Left lung (tissue), 4 donors: ENCODE measurements at regions not wholly inside any gene's neighbourhood (a gene's known extent, or its start where the extent isn't known, plus 50 kb on each side); places are given as distances from the start of the nearest gene placed in this dataset.

Experiments used
- ATAC-seq: fragments of 200-7000 bp; cut with Tn5 transposase; one replicate; pipeline ENCODE4 v1.9.1; 2020; ENCODE audit warnings: moderate library complexity
- DNase-seq, 4 donors: peaks; one replicate each; pipeline ENCODE4 v3.0.0-alpha.2; 2013 to 2020
- H3K27ac ChIP-seq, 2 donors: fragments of 200-600 bp; sonication (generic) in 1 of 2; one replicate each; pipeline versions ENCODE4 v1.5.0 to v1.8.0; 2020 to 2021
- H3K27me3 ChIP-seq, 2 donors: fragments of 200-600 bp; sonication (generic) in 1 of 2; one replicate each; pipeline versions ENCODE4 v1.5.0 to v1.8.0; 2020 to 2021
- H3K36me3 ChIP-seq, 2 donors: fragments of 200-600 bp; sonication (generic) in 1 of 2; one replicate each; pipeline versions ENCODE4 v1.5.0 to v1.8.0; 2020 to 2021
- H3K4me1 ChIP-seq, 2 donors: fragments of 200-600 bp; one replicate each; pipeline ENCODE4 v1.8.0; 2021
- H3K4me3 ChIP-seq, 2 donors: fragments of 200-600 bp; sonication (generic) in 1 of 2; one replicate each; pipeline versions ENCODE4 v1.5.0 to v1.8.0; 2020 to 2021; ENCODE audit warnings: mild to moderate bottlenecking in 1 of 2
- H3K9me3 ChIP-seq, 2 donors: fragments of 200-600 bp; sonication (generic) in 1 of 2; one replicate each; pipeline versions ENCODE4 v1.5.0 to v1.8.0; 2020 to 2021
- intact Hi-C, 2 donors: fragments of 100-400 bp; cut with DNase I; formaldehyde crosslinking; loops; one replicate each; pipeline versions ENCODE4 v1.11.2 to v1.14.2; 2022
- TF ChIP-seq, protein P1 (sequence below), 2 donors: fragments of 200-600 bp; sonication (generic) in 1 of 2; IDR thresholded peaks; one replicate each; pipeline versions ENCODE4 v1.5.0 to v1.8.0; 2021; ENCODE audit warnings: antibody characterized with exemption in 2 of 2
- donor health status: DM: no; HTN: yes; CAD: no.
- donor health status: DM: no; HTN: no; CAD: no.

DNA sequence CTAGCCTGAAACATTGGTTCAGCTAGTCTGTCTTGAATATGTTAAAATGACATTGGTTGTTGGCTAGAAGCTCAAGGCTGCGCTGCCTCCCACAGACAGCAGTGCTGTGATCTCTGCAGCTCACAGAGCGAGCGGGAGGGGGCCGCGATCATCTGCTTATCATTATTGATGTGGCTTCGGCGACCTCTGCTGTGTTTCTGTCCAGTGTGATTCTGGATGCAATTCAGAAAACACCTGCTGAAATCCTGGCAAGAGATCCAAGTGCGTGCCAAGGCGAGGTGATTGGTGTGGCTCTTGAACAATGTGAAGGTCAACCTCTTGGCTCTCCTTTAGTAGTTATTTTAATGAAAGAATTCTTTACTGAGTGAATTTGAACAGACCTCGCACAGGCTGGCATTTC is 142.3 kb upstream of the SASH1 start:
- H3K4me3 ChIP-seq, result no peak overlapping the region
- intact Hi-C loops, result no loop called here
- H3K9me3 ChIP-seq, result no peaks in the 10 kb centered on the region
- peaks cover 0 to 40% of the 10 kb centered on the region in 2 donors for H3K27me3 ChIP-seq
- no peaks in the 10 kb centered on the region for H3K4me1 ChIP-seq
- H3K36me3 ChIP-seq, result no peaks in the 10 kb centered on the region
- TF ChIP-seq, protein P1, sequence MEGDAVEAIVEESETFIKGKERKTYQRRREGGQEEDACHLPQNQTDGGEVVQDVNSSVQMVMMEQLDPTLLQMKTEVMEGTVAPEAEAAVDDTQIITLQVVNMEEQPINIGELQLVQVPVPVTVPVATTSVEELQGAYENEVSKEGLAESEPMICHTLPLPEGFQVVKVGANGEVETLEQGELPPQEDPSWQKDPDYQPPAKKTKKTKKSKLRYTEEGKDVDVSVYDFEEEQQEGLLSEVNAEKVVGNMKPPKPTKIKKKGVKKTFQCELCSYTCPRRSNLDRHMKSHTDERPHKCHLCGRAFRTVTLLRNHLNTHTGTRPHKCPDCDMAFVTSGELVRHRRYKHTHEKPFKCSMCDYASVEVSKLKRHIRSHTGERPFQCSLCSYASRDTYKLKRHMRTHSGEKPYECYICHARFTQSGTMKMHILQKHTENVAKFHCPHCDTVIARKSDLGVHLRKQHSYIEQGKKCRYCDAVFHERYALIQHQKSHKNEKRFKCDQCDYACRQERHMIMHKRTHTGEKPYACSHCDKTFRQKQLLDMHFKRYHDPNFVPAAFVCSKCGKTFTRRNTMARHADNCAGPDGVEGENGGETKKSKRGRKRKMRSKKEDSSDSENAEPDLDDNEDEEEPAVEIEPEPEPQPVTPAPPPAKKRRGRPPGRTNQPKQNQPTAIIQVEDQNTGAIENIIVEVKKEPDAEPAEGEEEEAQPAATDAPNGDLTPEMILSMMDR (IDR thresholded peaks at IDR 0.05), result no peak
- H3K27ac ChIP-seq, result no peak overlapping the region
- ATAC-seq, result peak; percentile 64
- DNase-seq, result no peak

DNA sequence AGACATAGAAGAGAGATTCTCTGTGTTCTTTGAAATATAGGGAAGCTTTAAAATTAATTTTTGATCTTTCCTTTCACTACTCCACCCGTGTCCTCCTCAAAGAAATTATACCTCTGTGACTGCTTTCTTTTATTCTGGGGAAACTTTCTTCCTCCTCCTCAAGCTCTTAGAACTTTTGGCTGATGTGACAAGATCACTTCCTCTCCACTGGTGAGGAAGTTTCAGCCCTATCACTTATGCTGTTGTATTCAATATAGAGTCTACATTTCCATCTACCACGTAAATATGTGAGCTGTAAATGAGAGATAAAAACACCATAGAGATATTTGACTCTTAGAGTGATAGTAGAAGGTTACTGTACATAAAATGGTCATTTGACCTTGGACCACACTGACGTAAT is 141.9 kb upstream of the SASH1 start:
- intact Hi-C loops, result no loop called here
- no peak for ATAC-seq
- Histone ChIP-seq H3K9me3 (no peaks in the 10 kb centered on the region), H3K4me1 (no peaks in the 10 kb centered on the region), H3K4me3 (no peak overlapping the region), H3K27ac (no peak overlapping the region), H3K36me3 (no peaks in the 10 kb centered on the region), H3K27me3 (peaks cover 0 to 40% of the 10 kb centered on the region in 2 donors)
- TF ChIP-seq, protein P1 (IDR thresholded peaks at IDR 0.05), result no peak
- DNase-seq, result no peak

DNA sequence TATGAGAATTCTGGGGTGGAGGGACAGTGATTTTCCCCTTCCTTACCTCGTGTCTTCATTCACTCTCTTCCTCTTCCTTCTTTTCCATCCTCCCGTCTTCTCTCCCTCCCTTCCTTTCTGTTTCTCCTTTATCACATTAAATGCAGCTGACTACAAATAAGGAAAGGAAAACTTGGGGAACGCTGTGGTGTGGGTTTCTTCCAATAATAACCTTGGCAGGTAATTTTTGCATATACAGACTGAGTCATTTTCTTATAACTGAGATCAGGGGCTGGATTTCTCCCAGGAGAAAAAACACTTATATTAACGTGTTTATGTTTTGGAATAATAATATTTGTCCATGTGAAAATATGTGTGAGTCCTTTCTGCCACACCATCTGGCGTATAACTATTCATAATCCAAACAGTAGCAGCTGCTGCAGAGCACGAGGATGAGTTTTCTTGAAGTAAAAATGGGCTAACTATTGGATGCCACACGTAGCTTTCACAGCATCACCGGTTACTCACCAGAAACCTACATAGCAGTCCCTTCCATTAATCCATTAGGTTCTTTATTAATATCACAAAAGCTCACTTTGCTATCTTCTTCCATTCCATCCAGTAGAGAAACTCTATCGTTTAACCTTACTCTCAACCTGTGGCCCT is 139.2 kb upstream of the SASH1 start:
- ATAC-seq (no peak), DNase-seq (no peak)
- H3K9me3 ChIP-seq, result no peaks in the 10 kb centered on the region
- no peaks in the 10 kb centered on the region for H3K36me3 ChIP-seq
- intact Hi-C loops, result no loop called here
- no peak overlapping the region for H3K4me3 ChIP-seq
- TF ChIP-seq, protein P1 (IDR thresholded peaks at IDR 0.05), result no peak
- peaks cover 0 to 40% of the 10 kb centered on the region in 2 donors for H3K27me3 ChIP-seq
- no peak overlapping the region for H3K27ac ChIP-seq
- H3K4me1 ChIP-seq, result no peaks in the 10 kb centered on the region

DNA sequence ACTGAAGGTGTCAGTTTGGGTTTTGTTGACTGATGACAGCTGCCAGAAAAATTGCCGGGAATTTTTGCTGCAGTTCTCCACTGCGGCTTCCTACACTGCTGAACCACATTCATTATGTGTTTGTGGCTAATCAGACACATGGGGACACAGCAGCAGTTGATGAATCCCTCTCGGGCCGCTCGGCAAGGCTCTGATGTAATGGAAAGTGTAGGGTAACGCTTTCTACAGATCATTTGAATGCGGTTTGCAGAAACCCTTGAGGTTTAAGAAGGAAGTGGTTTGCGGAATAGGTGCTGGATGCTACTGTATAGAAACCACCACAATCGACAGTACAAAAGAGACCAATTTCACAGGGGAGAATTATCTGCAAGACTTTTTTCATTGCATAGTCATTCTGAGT is 138.7 kb upstream of the SASH1 start:
- intact Hi-C loops, result no loop called here
- no peaks in the 10 kb centered on the region for H3K36me3 ChIP-seq
- ATAC-seq (peak; percentile 57), DNase-seq (peak in 2 of 4 donors; percentile 35 to 46)
- H3K4me1 ChIP-seq, result no peaks in the 10 kb centered on the region
- peaks cover 0 to 38% of the 10 kb centered on the region in 2 donors for H3K27me3 ChIP-seq
- TF ChIP-seq, protein P1 (IDR thresholded peaks at IDR 0.05), result no peak
- H3K9me3 ChIP-seq, result no peaks in the 10 kb centered on the region
- H3K4me3 ChIP-seq, result no peak overlapping the region
- H3K27ac ChIP-seq, result no peak overlapping the region

DNA sequence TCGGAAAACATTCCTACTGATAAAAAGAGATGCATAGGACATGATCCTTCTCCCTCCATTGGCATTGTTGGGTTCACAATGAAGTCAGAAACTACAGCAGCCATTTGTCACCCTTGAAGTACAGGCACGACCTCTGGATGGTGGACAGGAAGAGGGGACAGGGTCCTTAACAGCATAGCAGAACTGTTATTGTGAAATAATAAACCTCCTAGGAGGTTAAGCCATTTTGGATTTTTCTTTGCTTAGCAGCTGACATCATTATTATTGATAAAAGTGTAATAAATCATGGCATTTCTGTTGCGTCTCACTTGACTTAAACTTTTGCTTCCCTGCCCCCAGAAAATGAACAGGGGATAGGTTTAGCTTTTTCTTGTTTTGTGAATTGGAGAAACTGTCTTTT is 134.3 kb upstream of the SASH1 start:
- H3K9me3 ChIP-seq, result no peaks in the 10 kb centered on the region
- ATAC-seq (no peak), DNase-seq (no peak)
- peaks cover 0 to 13% of the 10 kb centered on the region in 2 donors for H3K27me3 ChIP-seq
- TF ChIP-seq, protein P1 (IDR thresholded peaks at IDR 0.05), result no peak
- no peaks in the 10 kb centered on the region for H3K36me3 ChIP-seq
- no peak overlapping the region for H3K27ac ChIP-seq
- no peaks in the 10 kb centered on the region for H3K4me1 ChIP-seq
- intact Hi-C loops, result no loop called here
- no peak overlapping the region for H3K4me3 ChIP-seq
